Pancreas (tissue), 10 donors: ENCODE measurements at regions not wholly inside any gene's neighbourhood (a gene's known extent, or its start where the extent isn't known, plus 50 kb on each side); places are given as distances from the start of the nearest gene placed in this dataset.
"Not testable (repeated sequence)": the region's sequence is repeated elsewhere in the genome, so short reads cannot be mapped to it uniquely, and the experiment has no call there.

ENCODE experiments used
- ATAC-seq, 4 donors: fragments of 200-7000 bp; cut with Tn5 transposase; one replicate each; pipeline versions ENCODE4 v1.8.0 to v1.9.1; 2020; ENCODE audit warnings: mild to moderate bottlenecking in 4 of 4, moderate library complexity in 4 of 4
- DNase-seq, 6 donors: peaks; one replicate each; pipeline ENCODE4 v3.0.0-alpha.2; 2020
- FAIRE-seq: peaks from 2 replicates; lab custom pipeline; 2012; peaks lifted over from hg19 to GRCh38; lab: Jason Lieb, UNC
- H3K27ac ChIP-seq, 4 donors: fragments of 200-600 bp; sonication (generic); 1 replicate in 3 of 4; 2 replicates in 1 of 4; pipeline versions ENCODE4 v1.5.0 to v1.8.0; 2020
- H3K27me3 ChIP-seq, 4 donors: fragments of 200-600 bp; one replicate each; pipeline ENCODE4 v1.8.0; 2021
- H3K36me3 ChIP-seq, 3 donors: fragments of 200-600 bp; sonication (generic) in 1 of 3; one replicate each; pipeline versions ENCODE4 v1.5.0 to v1.8.0; 2020 to 2021
- H3K4me1 ChIP-seq, 3 donors: fragments of 200-600 bp; one replicate each; pipeline ENCODE4 v1.8.0; 2021
- H3K4me3 ChIP-seq, 4 donors: fragments of 200-600 bp; sonication (generic) in 2 of 4; one replicate each; pipeline versions ENCODE4 v1.5.0 to v1.8.0; 2020 to 2021
- H3K9me3 ChIP-seq, 4 donors: fragments of 200-600 bp; one replicate each; pipeline ENCODE4 v1.8.0; 2021
- WGBS, 2 donors: extraction: QIAGEN DNeasy Blood & Tissue Kit; methylation state at CpG; one replicate each; pipeline ENCODE4 v1.1.7; 2013; 5-methylcytosine and 5-hydroxymethylcytosine counted together
- intact Hi-C, 3 donors: fragments of 100-400 bp; cut with DNase I; formaldehyde crosslinking; loops; one replicate each; pipeline versions ENCODE4 v1.11.1 to v1.14.2; 2022
- TF ChIP-seq, protein P1 (sequence below), 4 donors: fragments of 200-600 bp; sonication (generic) in 3 of 4; IDR thresholded peaks; one replicate each; pipeline versions ENCODE4 v1.5.0 to v1.8.0; 2021; ENCODE audit warnings: antibody characterized with exemption in 4 of 4
- donor health status: healthy with polysubstance abuse.
- donor health status: DM: no; HTN: no; CAD: no; lungs with moderate emphysema.
- donor health status: DM: no; HTN: no; CAD: no.
- donor health status: control.
- donor health status: control.
- donor health status: Bipolar disorder and iron deficiency.
- donor health status: DM: yes; HTN: yes; CAD: no.
- donor health status: DM: no; HTN: no; CAD: no.
- donor health status: DM: no; HTN: no; CAD: no.
- donor health status: DM: yes; HTN: yes; CAD: no.

DNA sequence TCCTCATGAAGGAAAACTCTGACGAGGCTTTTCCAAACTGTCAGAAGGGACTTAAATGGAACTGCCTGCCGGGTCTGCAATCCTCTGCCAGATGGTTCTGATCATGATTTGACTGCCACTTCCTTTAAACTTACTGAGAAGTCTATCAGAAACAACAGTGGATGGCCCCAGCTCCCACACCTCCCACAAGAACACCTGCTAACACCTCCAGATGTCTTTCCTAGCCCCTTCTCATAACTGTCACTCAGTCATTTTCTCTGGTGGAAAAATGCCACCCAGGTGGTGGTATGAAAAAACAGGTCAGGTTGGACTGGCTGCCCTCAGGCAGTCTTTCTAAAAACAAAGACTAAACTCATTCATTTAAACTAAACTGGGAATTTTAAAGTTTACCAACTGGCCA lies 66.7 kb upstream of the ABCD3 start:
- FAIRE-seq: no peak
- TF ChIP-seq, protein P1, sequence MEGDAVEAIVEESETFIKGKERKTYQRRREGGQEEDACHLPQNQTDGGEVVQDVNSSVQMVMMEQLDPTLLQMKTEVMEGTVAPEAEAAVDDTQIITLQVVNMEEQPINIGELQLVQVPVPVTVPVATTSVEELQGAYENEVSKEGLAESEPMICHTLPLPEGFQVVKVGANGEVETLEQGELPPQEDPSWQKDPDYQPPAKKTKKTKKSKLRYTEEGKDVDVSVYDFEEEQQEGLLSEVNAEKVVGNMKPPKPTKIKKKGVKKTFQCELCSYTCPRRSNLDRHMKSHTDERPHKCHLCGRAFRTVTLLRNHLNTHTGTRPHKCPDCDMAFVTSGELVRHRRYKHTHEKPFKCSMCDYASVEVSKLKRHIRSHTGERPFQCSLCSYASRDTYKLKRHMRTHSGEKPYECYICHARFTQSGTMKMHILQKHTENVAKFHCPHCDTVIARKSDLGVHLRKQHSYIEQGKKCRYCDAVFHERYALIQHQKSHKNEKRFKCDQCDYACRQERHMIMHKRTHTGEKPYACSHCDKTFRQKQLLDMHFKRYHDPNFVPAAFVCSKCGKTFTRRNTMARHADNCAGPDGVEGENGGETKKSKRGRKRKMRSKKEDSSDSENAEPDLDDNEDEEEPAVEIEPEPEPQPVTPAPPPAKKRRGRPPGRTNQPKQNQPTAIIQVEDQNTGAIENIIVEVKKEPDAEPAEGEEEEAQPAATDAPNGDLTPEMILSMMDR (IDR thresholded peaks at IDR 0.05): no peak
- intact Hi-C loops: no loop called here
- WGBS, 2 donors: 22 to 44% methylated on average over 2 of the region's 2 CpGs
- no peaks in the 10 kb centered on the region for H3K27me3 ChIP-seq
- no peak overlapping the region for H3K4me3 ChIP-seq
- ATAC-seq: no peak
- H3K4me1 ChIP-seq: no peaks in the 10 kb centered on the region
- H3K9me3 ChIP-seq: no peaks in the 10 kb centered on the region
- no peak overlapping the region for H3K27ac ChIP-seq
- no peaks in the 10 kb centered on the region for H3K36me3 ChIP-seq
- no peak for DNase-seq

DNA sequence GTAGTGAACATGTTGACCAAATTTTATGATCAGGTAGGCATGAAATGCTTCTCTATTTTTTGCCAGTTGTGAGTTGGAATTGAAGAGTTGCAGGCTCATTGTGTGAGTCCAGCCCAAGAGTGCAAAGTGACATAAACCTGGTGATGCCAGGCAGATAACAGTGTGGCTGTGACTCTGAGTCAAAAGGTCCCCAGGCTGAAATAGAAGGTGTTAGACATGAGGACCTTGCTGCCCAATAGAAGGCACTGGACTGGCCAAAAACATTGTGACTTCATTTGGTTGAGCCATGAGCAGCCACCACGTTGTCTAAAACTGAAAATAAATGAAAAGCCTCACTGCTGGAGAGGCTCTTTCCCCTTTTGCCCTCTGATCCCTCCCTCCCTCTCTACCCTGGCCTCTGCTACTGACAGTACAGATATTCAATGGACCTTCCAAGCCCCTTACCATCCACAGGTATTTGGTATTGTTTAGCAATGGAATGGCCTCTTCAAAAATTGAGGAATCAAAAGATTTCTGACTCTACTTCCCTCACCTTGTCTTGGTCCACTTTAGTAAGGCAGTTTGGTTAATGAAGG lies 67.8 kb upstream of the ABCD3 start:
- H3K4me1 ChIP-seq: no peaks in the 10 kb centered on the region
- H3K9me3 ChIP-seq: no peaks in the 10 kb centered on the region
- intact Hi-C loops: no loop called here
- no peak overlapping the region for H3K27ac ChIP-seq
- WGBS, 2 donors: 49 to 63% methylated on average over 1 of the region's 1 CpG
- no peak overlapping the region for H3K4me3 ChIP-seq
- ATAC-seq (no peak), FAIRE-seq (no peak), DNase-seq (no peak)
- TF ChIP-seq, protein P1 (IDR thresholded peaks at IDR 0.05): no peak
- H3K36me3 ChIP-seq: no peaks in the 10 kb centered on the region
- no peaks in the 10 kb centered on the region for H3K27me3 ChIP-seq

DNA sequence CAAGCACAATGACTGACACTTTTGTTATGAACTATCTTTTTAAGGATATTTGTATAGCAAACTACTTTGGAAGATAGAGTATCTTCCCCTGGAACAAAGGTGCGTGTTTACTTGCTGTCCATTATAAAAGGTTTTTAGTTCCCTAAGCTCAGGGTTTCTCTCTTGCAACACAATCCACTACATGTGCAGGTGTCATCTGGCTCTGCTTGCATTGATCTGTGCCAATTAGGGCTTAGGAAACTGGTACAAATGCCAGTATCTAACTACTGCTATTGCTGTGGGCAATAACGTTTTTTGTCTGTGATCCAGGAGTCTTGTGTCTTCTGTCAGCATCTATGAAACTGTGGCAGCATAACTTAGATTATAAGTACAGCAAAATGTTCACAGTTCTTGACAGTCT lies 68.3 kb upstream of the ABCD3 start:
- H3K27ac ChIP-seq: no peak overlapping the region
- DNase-seq: no peak
- intact Hi-C loops: no loop called here
- no peak for FAIRE-seq
- ATAC-seq: no peak
- no peaks in the 10 kb centered on the region for H3K36me3 ChIP-seq
- no peaks in the 10 kb centered on the region for H3K27me3 ChIP-seq
- TF ChIP-seq, protein P1 (IDR thresholded peaks at IDR 0.05): no peak
- no peaks in the 10 kb centered on the region for H3K4me1 ChIP-seq
- H3K9me3 ChIP-seq: no peaks in the 10 kb centered on the region
- 36 to 43% methylated on average over 2 of the region's 2 CpGs for WGBS, 2 donors
- H3K4me3 ChIP-seq: no peak overlapping the region

DNA sequence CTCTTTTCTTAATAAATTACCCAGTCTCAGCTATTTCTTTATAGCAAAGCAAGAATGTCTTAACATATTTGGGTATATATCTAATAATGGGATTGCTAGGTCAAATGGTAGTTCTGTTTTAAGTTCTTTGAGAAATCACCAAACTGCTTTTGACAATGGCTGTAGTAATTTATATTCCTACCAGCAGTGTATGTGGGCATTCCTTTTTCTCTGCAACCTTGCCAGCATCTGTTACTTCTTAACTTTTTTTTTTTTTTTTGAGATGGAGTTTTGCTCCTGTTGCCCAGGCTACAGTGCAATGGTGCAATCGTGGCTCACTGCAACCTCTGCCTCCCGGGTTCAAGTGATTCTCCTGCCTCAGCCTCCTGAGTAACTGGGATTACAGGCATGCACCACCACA lies 69.8 kb upstream of the ABCD3 start:
- H3K9me3 ChIP-seq, H3K27me3 ChIP-seq, intact Hi-C loops, FAIRE-seq, H3K4me1 ChIP-seq, DNase-seq, H3K4me3 ChIP-seq, H3K36me3 ChIP-seq, ATAC-seq, H3K27ac ChIP-seq: not testable (repeated sequence)
- 66 to 91% methylated on average over 2 of the region's 2 CpGs for WGBS, 2 donors

DNA sequence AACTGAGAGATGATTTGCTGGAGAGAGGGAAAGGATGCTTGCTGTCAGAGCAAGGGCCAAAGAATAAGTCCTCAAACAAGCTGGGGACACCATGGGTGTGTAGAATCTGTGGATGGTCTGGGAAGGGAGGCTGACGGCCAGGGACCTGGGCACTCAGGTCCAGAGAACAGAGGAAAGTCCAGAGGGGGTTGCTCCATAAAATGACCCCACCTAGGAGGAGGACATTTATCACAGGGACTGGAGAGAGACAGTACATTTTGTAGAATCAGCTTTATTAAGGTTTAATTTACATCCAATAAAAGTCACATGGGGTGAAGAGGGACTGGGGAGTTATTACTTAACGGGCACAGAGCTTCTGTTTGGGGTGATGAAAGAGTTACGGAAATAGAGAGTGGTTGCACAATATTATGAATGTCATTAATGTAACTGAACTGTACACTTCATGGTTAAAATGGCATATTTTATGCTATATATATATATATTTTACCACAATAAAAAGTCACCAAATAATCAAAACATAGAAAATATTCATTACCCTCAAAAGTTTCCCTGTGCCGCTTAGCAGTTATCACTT lies 73.0 kb upstream of the ABCD3 start:
- H3K4me1 ChIP-seq: no peaks in the 10 kb centered on the region
- no peak for ATAC-seq
- TF ChIP-seq, protein P1 (IDR thresholded peaks at IDR 0.05): no peak
- intact Hi-C loops: no loop called here
- no peak for DNase-seq
- no peaks in the 10 kb centered on the region for H3K9me3 ChIP-seq
- FAIRE-seq: no peak
- no peaks in the 10 kb centered on the region for H3K36me3 ChIP-seq
- H3K27me3 ChIP-seq: no peaks in the 10 kb centered on the region
- no peak overlapping the region for H3K4me3 ChIP-seq
- WGBS, 2 donors: 83 to 85% methylated on average over 4 of the region's 4 CpGs
- no peak overlapping the region for H3K27ac ChIP-seq
